HEK293 (cell line): ENCODE measurements at regions not wholly inside any gene's neighbourhood (a gene's known extent, or its start where the extent isn't known, plus 50 kb on each side); places are given as distances from the start of the nearest gene placed in this dataset.

Source experiments
- CTCF ChIP-seq: fragments of 450-650 bp; formaldehyde crosslinking; IDR thresholded peaks from 2 replicates; pipeline ENCODE4 v1.5.1; 2016; ENCODE audit warnings: missing biosample characterization, missing genetic modification characterization
- ZBTB7A ChIP-seq: fragments of 450-650 bp; formaldehyde crosslinking; IDR thresholded peaks from 2 replicates; pipeline ENCODE4 v1.5.1; 2016; ENCODE audit warnings: low read depth, missing biosample characterization, missing genetic modification characterization
- ZNF114 ChIP-seq: fragments of 450-650 bp; formaldehyde crosslinking; IDR thresholded peaks from 2 replicates; pipeline ENCODE4 v1.5.0; 2017; ENCODE audit warnings: missing biosample characterization, missing genetic modification characterization
- ZNF274 ChIP-seq, 2 experiments: fragments of 200-500 bp in 1 of 2; fragments of 450-650 bp in 1 of 2; sonication (Bioruptor generic) in 1 of 2; formaldehyde crosslinking in 1 of 2; IDR thresholded peaks; 2 replicates each; pipeline versions ENCODE4 v1.5.1 to v1.6.1; 2014 to 2016; ENCODE audit warnings: borderline replicate concordance in 1 of 2, inconsistent platforms in 1 of 2, low read length in 1 of 2, missing biosample characterization in 1 of 2, missing genetic modification characterization in 1 of 2
- ZNF354C ChIP-seq: fragments of 450-650 bp; formaldehyde crosslinking; IDR thresholded peaks from 2 replicates; pipeline ENCODE4 v1.5.1; 2016; ENCODE audit warnings: missing biosample characterization, missing genetic modification characterization, low read depth, borderline replicate concordance
- ZNF501 ChIP-seq: fragments of 450-650 bp; formaldehyde crosslinking; IDR thresholded peaks from 2 replicates; pipeline ENCODE4 v1.5.1; 2016; ENCODE audit warnings: missing biosample characterization, missing genetic modification characterization
- TF ChIP-seq, protein P1 (sequence below): sonication (generic); formaldehyde crosslinking; IDR thresholded peaks from 2 replicates; pipeline ENCODE4 v1.8.1; 2022; ENCODE audit warnings: mild to moderate bottlenecking, moderate library complexity, missing genetic modification reagents
- TF ChIP-seq, protein P2 (sequence below): fragments of 450-650 bp; formaldehyde crosslinking; IDR thresholded peaks from 2 replicates; pipeline ENCODE4 v1.5.1; 2017; ENCODE audit warnings: missing biosample characterization, missing genetic modification characterization
- TF ChIP-seq, protein P3 (sequence below): fragments of 450-650 bp; formaldehyde crosslinking; IDR thresholded peaks from 2 replicates; pipeline ENCODE4 v1.5.1; 2016; ENCODE audit warnings: missing biosample characterization, missing genetic modification characterization

- TF ChIP-seq, protein P1, sequence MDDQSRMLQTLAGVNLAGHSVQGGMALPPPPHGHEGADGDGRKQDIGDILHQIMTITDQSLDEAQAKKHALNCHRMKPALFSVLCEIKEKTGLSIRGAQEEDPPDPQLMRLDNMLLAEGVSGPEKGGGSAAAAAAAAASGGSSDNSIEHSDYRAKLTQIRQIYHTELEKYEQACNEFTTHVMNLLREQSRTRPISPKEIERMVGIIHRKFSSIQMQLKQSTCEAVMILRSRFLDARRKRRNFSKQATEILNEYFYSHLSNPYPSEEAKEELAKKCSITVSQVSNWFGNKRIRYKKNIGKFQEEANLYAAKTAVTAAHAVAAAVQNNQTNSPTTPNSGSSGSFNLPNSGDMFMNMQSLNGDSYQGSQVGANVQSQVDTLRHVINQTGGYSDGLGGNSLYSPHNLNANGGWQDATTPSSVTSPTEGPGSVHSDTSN (CRISPR knock-in tag), result no peak
- TF ChIP-seq, protein P2, sequence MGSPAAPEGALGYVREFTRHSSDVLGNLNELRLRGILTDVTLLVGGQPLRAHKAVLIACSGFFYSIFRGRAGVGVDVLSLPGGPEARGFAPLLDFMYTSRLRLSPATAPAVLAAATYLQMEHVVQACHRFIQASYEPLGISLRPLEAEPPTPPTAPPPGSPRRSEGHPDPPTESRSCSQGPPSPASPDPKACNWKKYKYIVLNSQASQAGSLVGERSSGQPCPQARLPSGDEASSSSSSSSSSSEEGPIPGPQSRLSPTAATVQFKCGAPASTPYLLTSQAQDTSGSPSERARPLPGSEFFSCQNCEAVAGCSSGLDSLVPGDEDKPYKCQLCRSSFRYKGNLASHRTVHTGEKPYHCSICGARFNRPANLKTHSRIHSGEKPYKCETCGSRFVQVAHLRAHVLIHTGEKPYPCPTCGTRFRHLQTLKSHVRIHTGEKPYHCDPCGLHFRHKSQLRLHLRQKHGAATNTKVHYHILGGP (tag by site-specific recombination), result no peak
- TF ChIP-seq ZBTB7A (tag by site-specific recombination) (no peak), ZNF274 (IDR thresholded peaks at IDR 0.05; ENCODE audit: low read length) (no peak), ZNF274 (tag by site-specific recombination; IDR thresholded peaks at IDR 0.05; ENCODE audit: borderline replicate concordance) (no peak), ZNF354C (no peak), ZNF501 (no peak), CTCF (tag by site-specific recombination) (no peak), ZNF114 (tag by site-specific recombination) (no peak)
- TF ChIP-seq, protein P3, sequence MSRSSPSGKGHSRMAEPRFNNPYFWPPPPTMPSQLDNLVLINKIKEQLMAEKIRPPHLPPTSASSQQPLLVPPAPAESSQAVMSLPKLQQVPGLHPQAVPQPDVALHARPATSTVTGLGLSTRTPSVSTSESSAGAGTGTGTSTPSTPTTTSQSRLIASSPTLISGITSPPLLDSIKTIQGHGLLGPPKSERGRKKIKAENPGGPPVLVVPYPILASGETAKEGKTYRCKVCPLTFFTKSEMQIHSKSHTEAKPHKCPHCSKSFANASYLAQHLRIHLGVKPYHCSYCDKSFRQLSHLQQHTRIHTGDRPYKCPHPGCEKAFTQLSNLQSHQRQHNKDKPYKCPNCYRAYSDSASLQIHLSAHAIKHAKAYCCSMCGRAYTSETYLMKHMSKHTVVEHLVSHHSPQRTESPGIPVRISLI, result no peak
Observed at GRCh38 chr1:104621221-104621620, 871.5 kb downstream of the AMY1C start.
